H1 (cell line): ENCODE measurements at regions not wholly inside any gene's neighbourhood (a gene's known extent, or its start where the extent isn't known, plus 50 kb on each side); places are given as distances from the start of the nearest gene placed in this dataset.

Source experiments
- CTCF ChIA-PET: fragments of 300-600 bp; sonication (Branson Sonifier 250); formaldehyde crosslinking; loops from one replicate; lab custom pipeline; 2021; ENCODE audit not compliant: partially characterized antibody; lab: Charles Lee
- POLR2A ChIA-PET: fragments of 300-600 bp; sonication (Branson Sonifier 250); formaldehyde crosslinking; loops from one replicate; lab custom pipeline; 2021; ENCODE audit warnings: inconsistent platforms; ENCODE audit not compliant: partially characterized antibody; lab: Charles Lee
- DNase-seq, 2 experiments: peaks; one replicate each; pipeline versions ENCODE4 v3.0.0 to v3.0.0-alpha.2; 2010 to 2022; ENCODE audit warnings: low spot score in 2 of 2, low read depth in 1 of 2, mixed read lengths in 1 of 2
- FAIRE-seq: peaks from 2 replicates; lab custom pipeline; 2011; peaks lifted over from hg19 to GRCh38; lab: Jason Lieb, UNC
- H2AFZ ChIP-seq: 2 replicates; pipeline ENCODE4 v1.8.1; 2012; ENCODE audit warnings: low read length, inconsistent platforms
- H2AK5ac ChIP-seq: 2 replicates; pipeline ENCODE4 v1.6.1; 2013; ENCODE audit warnings: low read depth, low read length
- H2BK120ac ChIP-seq: replicated peaks from 2 replicates; pipeline ENCODE3; 2013; ENCODE audit warnings: low read depth, low read length, inconsistent platforms
- H2BK12ac ChIP-seq: 2 replicates; pipeline ENCODE4 v1.6.1; 2013; ENCODE audit warnings: low read depth, low read length
- H2BK15ac ChIP-seq: 2 replicates; pipeline ENCODE4 v1.6.1; 2013; ENCODE audit warnings: low read length
- H2BK20ac ChIP-seq: 2 replicates; pipeline ENCODE4 v1.6.1; 2013; ENCODE audit warnings: low read length
- H2BK5ac ChIP-seq: 2 replicates; pipeline ENCODE4 v1.6.1; 2013; ENCODE audit warnings: low read depth, low read length
- H3K14ac ChIP-seq: 2 replicates; pipeline ENCODE4 v1.6.1; 2013; ENCODE audit warnings: inconsistent platforms; ENCODE audit not compliant: insufficient read length
- H3K18ac ChIP-seq: 2 replicates; pipeline ENCODE4 v1.6.1; 2013; ENCODE audit warnings: low read length; ENCODE audit errors: extremely low read depth
- H3K23ac ChIP-seq: 2 replicates; pipeline ENCODE4 v1.6.1; 2013; ENCODE audit warnings: inconsistent platforms; ENCODE audit not compliant: insufficient read length
- H3K23me2 ChIP-seq: 2 replicates; pipeline ENCODE4 v1.6.1; 2013; ENCODE audit warnings: low read depth, low read length
- H3K27ac ChIP-seq: 2 replicates; pipeline ENCODE4 v1.6.1; 2011; ENCODE audit warnings: low read depth, low read length, inconsistent platforms
- H3K27me3 ChIP-seq, 4 experiments: replicated peaks in 1 of 4; 1 replicate in 1 of 4; 2 replicates in 3 of 4; pipeline versions ENCODE4 v1.6.1 to v1.8.1; 2011 to 2013; ENCODE audit warnings: low read length in 3 of 4, mild to moderate bottlenecking in 3 of 4, inconsistent platforms in 2 of 4, mixed read lengths in 2 of 4, moderate library complexity in 1 of 4; ENCODE audit not compliant: control insufficient read depth in 3 of 4, insufficient read depth in 3 of 4; ENCODE audit errors: extremely low read depth in 1 of 4
- H3K36me3 ChIP-seq, 4 experiments: 2 replicates each; pipeline versions ENCODE4 v1.6.1 to v1.8.1; 2011 to 2013; ENCODE audit warnings: mild to moderate bottlenecking in 4 of 4, low read length in 3 of 4, moderate library complexity in 2 of 4, control low read depth in 1 of 4, inconsistent platforms in 1 of 4; ENCODE audit not compliant: insufficient read depth in 4 of 4, control insufficient read depth in 2 of 4
- H3K4ac ChIP-seq: replicated peaks from 2 replicates; pipeline ENCODE3; 2013; ENCODE audit warnings: low read length, low read depth, mixed read lengths, inconsistent platforms; ENCODE audit not compliant: insufficient read length
- H3K4me1 ChIP-seq, 4 experiments: replicated peaks in 1 of 4; 1 replicate in 1 of 4; 2 replicates in 3 of 4; pipeline versions ENCODE4 v1.6.1 to v1.8.1; 2011 to 2013; ENCODE audit warnings: low read length in 3 of 4, inconsistent platforms in 2 of 4, mixed read lengths in 1 of 4; ENCODE audit not compliant: insufficient read depth in 4 of 4, control insufficient read depth in 3 of 4
- H3K4me2 ChIP-seq, 2 experiments: 2 replicates each; pipeline versions ENCODE4 v1.6.1 to v1.8.1; 2011 to 2013; ENCODE audit warnings: low read depth in 2 of 2, low read length in 2 of 2, control low read depth in 1 of 2, inconsistent platforms in 1 of 2, mild to moderate bottlenecking in 1 of 2; ENCODE audit not compliant: insufficient read depth in 1 of 2
- H3K4me3 ChIP-seq, 4 experiments: fragments of 200-600, 300-600 bp in 1 of 4; sonication (generic), shearing (Covaris generic), sonication (Bioruptor Twin) in 1 of 4; 2 replicates each; pipeline versions ENCODE4 v1.5.1 to v1.8.1; 2011 to 2016; ENCODE audit warnings: low read length in 4 of 4, low read depth in 3 of 4, control low read depth in 2 of 4, inconsistent platforms in 2 of 4, mild to moderate bottlenecking in 2 of 4, mixed read lengths in 1 of 4, moderate library complexity in 1 of 4; ENCODE audit not compliant: insufficient read depth in 2 of 4; ENCODE audit errors: extremely low read depth in 1 of 4
- H3K56ac ChIP-seq: replicated peaks from 2 replicates; pipeline ENCODE3; 2013; ENCODE audit warnings: low read depth, mild to moderate bottlenecking, mixed read lengths, low read length, inconsistent platforms; ENCODE audit not compliant: insufficient read length
- H3K79me1 ChIP-seq: 2 replicates; pipeline ENCODE4 v1.6.1; 2013; ENCODE audit warnings: low read depth, low read length, control low read depth
- H3K79me2 ChIP-seq, 2 experiments: 2 replicates each; pipeline versions ENCODE4 v1.6.1 to v1.8.1; 2012 to 2013; ENCODE audit warnings: low read length in 2 of 2, mild to moderate bottlenecking in 2 of 2, inconsistent platforms in 1 of 2; ENCODE audit not compliant: insufficient read depth in 2 of 2, control insufficient read depth in 1 of 2
- H3K9ac ChIP-seq, 4 experiments: replicated peaks in 1 of 4; 1 replicate in 1 of 4; 2 replicates in 3 of 4; pipeline versions ENCODE4 v1.6.1 to v1.8.1; 2011 to 2013; ENCODE audit warnings: low read depth in 3 of 4, low read length in 3 of 4, control low read depth in 2 of 4, mild to moderate bottlenecking in 2 of 4, moderate library complexity in 2 of 4, inconsistent platforms in 1 of 4; ENCODE audit errors: extremely low read depth in 1 of 4
- H3K9me3 ChIP-seq, 2 experiments: 2 replicates each; pipeline versions ENCODE4 v1.6.1 to v1.8.1; 2012 to 2013; ENCODE audit warnings: mild to moderate bottlenecking in 2 of 2, moderate library complexity in 2 of 2, control low read depth in 1 of 2, inconsistent platforms in 1 of 2, low read depth in 1 of 2, low read length in 1 of 2, mixed read lengths in 1 of 2; ENCODE audit not compliant: insufficient read depth in 2 of 2
- H4K20me1 ChIP-seq, 2 experiments: replicated peaks in 1 of 2; 2 replicates each; pipeline versions ENCODE3 to v1.8.1; 2011 to 2013; ENCODE audit warnings: inconsistent platforms in 2 of 2, low read length in 2 of 2, mild to moderate bottlenecking in 1 of 2; ENCODE audit not compliant: insufficient read depth in 2 of 2, control insufficient read depth in 1 of 2
- H4K5ac ChIP-seq: 2 replicates; pipeline ENCODE4 v1.6.1; 2013; ENCODE audit warnings: low read length, low read depth, mixed read lengths, inconsistent platforms; ENCODE audit not compliant: insufficient read length
- H4K8ac ChIP-seq: 2 replicates; pipeline ENCODE4 v1.8.0; 2013; ENCODE audit warnings: mild to moderate bottlenecking, moderate library complexity, low read length, inconsistent platforms; ENCODE audit not compliant: insufficient read depth; ENCODE audit errors: extremely low read depth
- H4K91ac ChIP-seq: replicated peaks from 2 replicates; pipeline ENCODE3; 2013; ENCODE audit warnings: low read length, mixed read lengths, inconsistent platforms; ENCODE audit not compliant: insufficient read length
- E2F6 ChIP-seq: IDR thresholded peaks from 2 replicates; pipeline ENCODE4 v1.6.1; 2012; ENCODE audit warnings: inconsistent platforms
- HDAC2 ChIP-seq, 2 experiments: fragments of 300-600 bp in 1 of 2; sonication (generic) in 1 of 2; IDR thresholded peaks; 2 replicates each; pipeline ENCODE4 v1.6.1; 2011 to 2012; ENCODE audit warnings: low read depth in 2 of 2, low read length in 2 of 2, mild to moderate bottlenecking in 2 of 2, moderate library complexity in 2 of 2, borderline replicate concordance in 1 of 2, inconsistent platforms in 1 of 2
- MAX ChIP-seq: IDR thresholded peaks from 2 replicates; pipeline ENCODE4 v1.6.1; 2012; ENCODE audit warnings: inconsistent platforms
- SP2 ChIP-seq: IDR thresholded peaks from 2 replicates; pipeline ENCODE4 v1.6.1; 2012; ENCODE audit warnings: mild to moderate bottlenecking, low read length, inconsistent platforms
- WGBS, 2 experiments: shearing (Covaris generic) in 1 of 2; methylation state at CpG; one replicate each; pipeline versions ENCODE4 v1.1.6 to v1.1.7; 2013 to 2015; ENCODE audit warnings: low lambda C conversion rate in 2 of 2, mixed read lengths in 2 of 2, inconsistent platforms in 1 of 2, low coverage in 1 of 2, missing lambda C conversion rate in 1 of 2; ENCODE audit not compliant: insufficient replicate concordance in 2 of 2, insufficient coverage in 1 of 2, insufficient read length in 1 of 2; ENCODE audit errors: extremely low coverage in 1 of 2, missing lambda C conversion rate in 1 of 2; 5-methylcytosine and 5-hydroxymethylcytosine counted together

- Histone ChIP-seq H3K4me1 (peaks cover 4 to 8% (median 7%) of the 10 kb centered on the region in 4 experiments), H4K91ac (no peak overlapping the region), H3K56ac (no peak overlapping the region), H2BK12ac (peak overlapping the region; percentile 70; the same call in 1 of the 2 replicates), H3K36me3 (no peaks in the 10 kb centered on the region), H2BK120ac (no peak overlapping the region), H2AK5ac (no peak overlapping the region), H3K79me1 (no peaks in the 10 kb centered on the region), H4K5ac (no peak overlapping the region), H3K79me2 (no peaks in the 10 kb centered on the region), H2BK15ac (no peak overlapping the region; the same call in 1 of the 2 replicates), H3K4ac (peak overlapping the region; percentile 40), H3K9ac (no peak overlapping the region), H3K27me3 (no peaks in the 10 kb centered on the region), H3K4me3 (no peak overlapping the region), H3K4me2 (peak overlapping the region in 1 of 2 experiments; percentile 3; a peak in 1 of 4 replicates), H3K9me3 (no peaks in the 10 kb centered on the region), H3K18ac (no peak overlapping the region; the same call in 1 of the 2 replicates), H2BK20ac (no peak overlapping the region), H3K23me2 (no peaks in the 10 kb centered on the region), H2BK5ac (peak overlapping the region; percentile 3; the same call in 1 of the 2 replicates), H3K23ac (peak overlapping the region; percentile 20), H3K27ac (no peak overlapping the region), H3K14ac (no peak overlapping the region), H4K8ac (no peak overlapping the region), H4K20me1 (no peaks in the 10 kb centered on the region), H2AFZ (peak overlapping the region; percentile 98)
- POLR2A ChIA-PET = no interaction called here
- CTCF ChIA-PET = no interaction called here
- DNase-seq (peak in 1 of 2 experiments; percentile 52), FAIRE-seq (no peak)
- TF ChIP-seq E2F6 (peak; percentile 49; the same call in 1 of the 2 replicates), SP2 (no peak), HDAC2 (IDR thresholded peaks at IDR 0.05; ENCODE audit: borderline replicate concordance in 1 of 2, low read depth in 2 of 2, low read length in 2 of 2) (no peak), MAX (peak; percentile 75)
- 70% methylated on average over 11 of the region's 11 CpGs; no CpG with 5 or more reads in 1 of the 2 experiments for WGBS, 2 experiments
These were observed 386.0 kb upstream of the ARID1B start for GRCh38 chr6:156391061-156391672.
